GM18861 (cell line): ENCODE measurements at regions not wholly inside any gene's neighbourhood (a gene's known extent, or its start where the extent isn't known, plus 50 kb on each side); places are given as distances from the start of the nearest gene placed in this dataset.
A peak's percentile ranks its signal among the peaks of the same experiment; 100 is the strongest.
"Not testable (repeated sequence)": the region's sequence is repeated elsewhere in the genome, so short reads cannot be mapped to it uniquely, and the experiment has no call there.

Experiments
- ATAC-seq: cut with Tn5 transposase; IDR thresholded peaks from one replicate; pipeline ENCODE4 v1.9.1; 2021; ENCODE audit not compliant: unreplicated experiment

DNA sequence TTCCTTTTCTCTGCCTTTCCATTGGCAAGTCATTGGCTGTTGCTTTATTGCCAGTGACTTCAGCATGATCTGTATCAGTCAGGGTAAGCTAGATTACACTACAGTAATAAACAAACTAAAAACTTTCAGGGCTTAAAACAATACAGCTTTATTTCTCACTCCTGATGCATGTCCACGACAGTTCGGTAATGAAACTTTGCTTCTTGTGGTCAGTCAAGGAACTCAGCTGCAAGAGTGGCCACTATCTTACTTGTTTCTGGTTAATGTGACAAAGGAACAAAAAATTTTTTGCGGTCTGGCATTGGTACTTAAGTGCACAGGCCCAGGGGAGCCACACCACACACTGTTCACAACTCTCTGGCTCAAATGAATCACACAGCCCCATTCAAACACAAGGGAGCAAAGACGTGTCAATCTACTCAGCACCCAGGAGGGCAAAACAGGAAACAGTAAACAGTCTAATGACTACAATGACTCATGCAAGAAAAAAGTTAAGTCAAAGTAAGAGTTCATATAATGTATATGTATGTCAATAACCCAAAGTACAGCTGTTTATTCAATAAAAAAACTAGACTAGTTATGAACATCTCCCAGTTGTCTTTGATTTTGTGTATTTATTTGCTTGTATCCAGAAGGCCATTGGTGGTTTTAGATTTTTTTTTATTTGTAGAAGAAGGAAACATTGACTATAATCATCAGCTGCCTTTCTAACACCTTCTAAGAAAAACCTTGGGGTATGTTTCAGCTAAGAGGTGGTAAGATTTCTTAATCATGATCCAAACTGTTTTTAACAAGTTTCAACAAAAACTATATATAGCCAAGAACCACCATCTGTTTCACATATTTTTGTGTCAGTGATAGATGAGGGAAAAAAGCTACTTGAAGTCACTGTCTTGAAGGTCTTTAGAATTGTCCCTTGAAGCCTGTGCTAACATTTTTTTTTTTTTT is 134.4 kb upstream of the FAM3C start:
- ATAC-seq, result peak; percentile 97

DNA sequence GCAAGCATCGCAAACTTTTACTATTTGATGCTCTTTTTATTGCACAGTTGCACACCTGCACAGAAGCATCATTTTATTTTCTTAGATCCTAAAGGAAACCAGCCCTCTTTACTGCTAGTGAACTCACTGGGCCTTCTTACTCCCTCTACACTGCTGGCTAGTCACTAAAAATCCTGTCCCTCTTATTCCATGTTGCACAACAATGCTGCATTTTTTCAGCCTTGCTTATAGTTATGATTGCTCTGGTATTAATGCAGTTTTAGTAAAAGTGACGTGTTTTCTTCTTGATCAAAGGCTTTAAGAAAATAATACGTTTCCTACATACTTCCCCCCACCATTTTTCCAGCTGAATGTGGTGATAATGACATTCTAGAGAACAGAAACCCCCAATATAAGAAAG is 132.9 kb upstream of the FAM3C start:
- ATAC-seq, result no peak

DNA sequence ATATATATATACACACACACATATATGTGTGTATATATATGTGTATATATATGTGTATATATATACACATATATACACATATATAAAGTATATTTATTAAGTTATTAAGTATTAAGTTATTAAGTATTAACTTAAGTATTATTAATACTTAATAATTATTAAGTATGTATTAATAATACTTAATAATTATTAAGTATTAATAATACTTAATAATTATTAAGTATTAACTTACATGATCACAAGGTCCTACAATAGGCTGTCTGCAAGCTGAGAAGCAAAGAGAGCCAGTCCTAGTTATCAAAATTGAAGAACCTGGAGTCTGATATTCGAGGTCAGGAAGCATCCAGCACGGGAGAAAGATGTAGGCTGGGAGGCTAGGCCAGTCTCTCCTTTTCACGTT is 130.1 kb upstream of the FAM3C start:
- ATAC-seq, result not testable (repeated sequence)

DNA sequence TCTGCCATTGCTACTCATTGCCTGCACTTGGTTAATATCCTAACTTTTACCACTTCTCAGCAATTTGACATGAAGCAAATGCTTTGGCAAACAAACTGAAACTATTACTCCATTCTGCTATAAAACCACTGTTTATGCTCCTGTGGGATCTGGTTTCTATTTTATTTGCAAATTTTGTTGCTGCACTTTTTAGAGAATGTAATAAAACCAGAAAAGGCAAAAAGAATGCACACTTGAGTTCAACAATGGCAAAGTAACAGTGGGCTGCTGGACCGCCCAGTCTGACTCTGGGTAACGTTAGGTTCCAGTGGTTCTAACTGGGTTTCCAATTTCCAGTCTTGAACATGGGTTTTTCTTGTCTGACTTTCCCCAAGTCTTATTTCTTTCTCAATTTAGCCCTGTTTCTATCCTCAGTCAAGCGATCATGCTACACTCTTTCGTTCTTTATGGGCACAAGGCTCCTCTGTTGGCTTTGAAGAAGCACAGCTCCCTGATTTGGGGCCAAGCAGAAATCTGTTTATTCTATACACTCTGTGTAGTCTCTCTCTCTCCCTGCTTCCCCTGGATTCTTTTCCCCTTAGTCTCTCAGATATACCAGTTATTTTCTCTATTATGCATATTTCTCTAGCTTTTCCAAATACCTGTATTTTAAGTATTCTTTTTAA is 129.2 kb upstream of the FAM3C start:
- no peak for ATAC-seq

DNA sequence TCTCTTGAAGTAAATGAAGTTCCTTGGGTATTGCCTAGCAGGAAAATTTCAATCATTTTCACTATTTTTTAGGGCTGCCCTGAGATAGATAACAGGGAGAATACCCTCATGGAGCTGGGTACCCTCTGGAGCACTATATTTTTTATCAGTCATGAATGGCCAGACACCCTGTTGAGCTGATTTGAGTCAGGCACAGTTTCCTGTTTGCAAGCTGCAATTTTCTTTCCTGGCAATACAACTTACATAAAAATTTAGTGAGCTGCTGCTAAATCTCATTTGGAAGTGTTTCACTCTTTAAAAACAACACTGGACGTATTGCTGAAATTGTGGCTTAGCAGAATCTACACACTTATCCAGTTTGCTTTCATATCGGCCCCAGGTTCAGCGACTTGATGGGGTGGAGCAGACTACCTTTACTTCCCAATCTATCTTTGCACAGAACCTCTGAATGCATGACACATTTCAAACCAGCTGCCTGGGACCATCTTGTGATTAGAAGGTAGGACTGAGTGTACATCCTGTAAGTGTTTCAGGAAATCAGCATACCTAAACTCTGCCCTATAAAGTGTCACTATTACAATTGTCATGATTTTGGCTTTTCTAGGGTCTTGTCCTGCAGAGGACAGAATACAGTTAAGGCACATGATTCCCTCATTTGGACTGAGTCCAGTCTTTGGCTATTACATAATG is 125.7 kb upstream of the FAM3C start:
- no peak for ATAC-seq

DNA sequence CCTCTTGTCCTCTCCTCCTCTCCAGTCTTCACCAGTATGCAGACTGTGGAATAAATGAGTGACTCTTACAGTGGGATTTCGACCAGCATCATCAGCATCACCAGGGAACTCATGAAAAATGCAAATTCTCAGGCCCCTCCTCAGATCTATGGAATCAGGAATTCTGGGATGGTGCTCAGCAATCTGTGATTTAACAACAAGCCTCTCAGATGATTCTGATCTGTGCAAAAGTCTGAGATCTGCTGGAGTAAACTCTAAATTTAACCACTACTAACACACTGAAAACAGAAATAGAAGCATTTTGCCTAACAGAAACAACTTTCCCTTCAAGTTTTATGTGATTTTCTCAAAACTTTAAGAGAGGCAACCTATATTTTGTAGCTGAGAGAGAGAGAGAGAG is 124.8 kb upstream of the FAM3C start:
- no peak for ATAC-seq

DNA sequence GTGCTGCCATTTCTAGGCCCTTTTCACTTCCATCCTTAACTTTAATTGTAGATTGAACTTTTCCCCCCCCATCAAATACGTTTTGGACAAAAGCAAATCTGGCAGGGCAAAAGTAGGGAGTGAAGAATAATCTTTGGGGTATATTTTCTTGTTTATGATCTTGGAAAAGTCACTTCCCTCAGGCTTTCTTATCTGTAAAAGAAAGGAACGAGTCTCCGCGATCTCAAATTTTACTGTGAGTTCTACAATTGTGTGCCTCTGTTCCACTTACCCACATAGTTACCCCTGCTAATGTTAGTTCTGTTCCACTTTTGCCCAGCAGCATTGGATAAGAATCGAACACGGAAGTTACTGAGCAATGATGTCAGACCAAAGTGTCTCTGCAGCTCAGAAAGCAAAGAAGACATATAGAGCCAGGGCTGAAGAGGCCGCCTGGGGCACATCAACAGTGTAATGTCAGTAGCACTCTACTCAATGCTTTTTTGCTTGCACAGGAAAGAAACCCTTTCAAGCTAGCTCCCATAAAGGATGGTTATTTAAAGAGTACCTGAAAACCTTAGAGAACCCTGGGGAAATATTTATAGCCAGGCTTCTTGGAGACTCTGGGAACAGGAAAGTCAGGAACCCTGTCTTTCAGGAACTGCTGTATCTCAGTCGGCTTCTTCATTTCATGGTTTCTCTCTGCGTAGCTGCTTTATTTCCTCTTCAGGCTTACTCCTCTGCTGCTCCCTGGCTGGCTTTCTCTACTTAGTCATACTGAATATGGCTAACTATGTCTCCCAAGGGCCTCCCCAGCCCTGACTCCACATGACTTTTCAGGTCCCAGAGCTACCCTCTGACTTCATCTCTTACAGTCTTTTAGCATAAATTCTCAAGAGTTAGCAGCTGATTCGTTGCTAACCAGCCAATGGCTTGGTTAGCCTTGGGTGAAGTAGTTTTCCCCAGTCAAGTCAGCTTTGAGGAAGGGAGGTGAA is 123.7 kb upstream of the FAM3C start:
- ATAC-seq, result peak; percentile 85

DNA sequence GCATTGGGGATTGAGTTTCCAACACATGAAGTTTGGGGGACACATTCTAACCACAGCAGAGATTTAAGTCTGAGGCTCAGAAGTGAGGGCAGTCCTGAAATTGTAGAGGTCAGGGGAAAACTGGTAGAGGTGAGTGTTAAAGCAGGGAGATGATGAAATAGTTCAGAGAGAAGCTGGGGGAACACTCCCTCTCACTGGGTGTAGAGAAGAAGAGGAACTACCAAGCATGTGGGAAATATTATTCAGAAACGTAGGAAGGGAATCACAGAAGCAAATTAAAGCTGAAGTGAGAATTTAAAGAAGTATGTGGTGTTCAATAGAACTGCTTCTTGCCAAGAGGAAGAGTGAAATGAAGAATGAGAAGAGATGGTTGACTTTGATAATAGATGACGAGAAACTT is 121.5 kb upstream of the FAM3C start:
- ATAC-seq, result no peak

DNA sequence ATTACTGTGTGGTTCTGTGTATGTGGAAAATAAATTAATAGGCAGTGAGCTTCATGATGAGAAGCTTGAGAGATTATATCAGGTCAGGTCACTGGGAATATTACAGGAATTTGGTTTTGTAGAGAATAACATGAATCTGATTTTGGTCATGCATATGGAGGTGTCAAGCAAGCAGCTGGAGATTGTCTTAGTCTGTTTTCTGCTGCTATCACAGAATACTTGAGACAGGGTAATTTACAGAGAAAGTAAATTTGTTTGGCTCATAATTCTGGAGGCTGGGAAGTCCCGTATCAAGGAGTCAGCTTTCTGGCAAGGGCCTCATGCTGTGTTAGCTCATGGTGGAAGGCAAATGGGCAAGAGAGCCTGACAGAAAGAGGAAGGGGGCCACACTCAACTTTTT is 120.7 kb upstream of the FAM3C start:
- no peak for ATAC-seq

DNA sequence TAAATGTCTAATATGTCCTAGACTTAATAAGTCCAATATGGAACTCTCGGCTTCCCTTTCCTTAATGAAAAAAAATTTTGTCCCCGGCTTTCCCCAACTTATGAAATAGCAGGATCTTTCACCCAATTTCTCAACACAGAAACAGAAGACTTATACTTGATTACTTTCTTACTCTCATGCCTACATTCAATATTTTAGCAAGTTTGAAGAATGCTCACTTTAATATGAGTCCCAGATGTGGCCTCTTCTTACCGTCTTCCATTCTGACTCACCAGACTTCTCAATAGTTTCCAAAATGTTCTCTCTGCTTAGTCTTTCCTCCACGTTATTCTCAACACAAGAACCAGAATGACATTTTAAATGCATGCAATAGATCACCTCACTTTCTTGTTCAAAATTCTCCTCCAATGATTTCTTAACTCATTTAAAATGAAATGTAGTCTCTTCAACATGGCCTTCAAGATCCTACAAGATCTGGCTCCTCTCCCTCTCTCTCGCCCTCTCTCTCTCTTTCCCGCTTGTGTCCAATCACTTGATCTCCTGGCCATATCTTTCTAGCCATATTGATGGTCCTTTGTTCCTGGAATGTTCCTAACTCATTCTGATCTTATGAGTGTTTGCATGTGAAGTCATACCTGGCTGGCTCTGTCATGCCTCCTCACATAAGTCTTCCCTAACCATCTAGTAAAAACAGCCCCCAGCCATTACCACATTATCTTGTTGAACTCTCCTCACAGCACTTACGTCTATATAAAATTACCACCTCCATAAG is 119.7 kb upstream of the FAM3C start:
- ATAC-seq, result no peak

DNA sequence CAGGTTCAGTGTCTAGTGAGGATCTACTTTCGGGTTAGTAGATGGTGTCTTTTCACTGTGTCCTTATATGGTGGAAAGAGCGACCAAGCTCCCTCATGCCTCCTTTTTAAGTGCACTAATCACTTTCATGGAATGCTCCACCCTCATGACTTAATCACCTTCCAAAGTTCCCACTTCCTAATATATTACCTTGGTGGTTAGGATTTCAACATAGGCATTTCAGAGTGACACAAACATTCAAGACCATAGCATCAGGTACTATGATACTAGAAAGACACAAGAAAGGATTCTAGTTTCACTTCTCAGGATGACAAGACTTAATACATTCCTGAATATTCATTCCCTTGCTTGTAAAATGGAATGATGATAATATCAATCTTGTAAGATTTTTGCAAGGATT is 119.1 kb upstream of the FAM3C start:
- ATAC-seq, result no peak

DNA sequence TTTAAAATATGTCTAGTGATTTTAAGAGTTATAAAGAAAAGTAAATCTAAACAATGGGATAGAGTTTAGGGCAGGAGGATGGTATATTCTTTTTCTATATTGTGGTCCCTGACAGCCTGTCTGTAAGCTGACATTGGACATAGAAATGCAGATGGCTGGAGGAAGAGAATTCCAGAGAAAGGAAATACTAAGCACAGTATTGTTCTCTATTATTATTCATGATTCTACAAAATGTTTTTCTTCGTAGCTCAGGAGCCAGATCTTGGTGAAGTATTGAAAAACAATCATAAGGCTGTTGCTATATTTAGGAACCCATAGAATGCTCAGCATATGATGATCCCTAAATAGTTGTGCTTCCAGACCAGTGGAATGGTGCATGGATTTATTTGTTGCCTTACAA is 117.0 kb upstream of the FAM3C start:
- no peak for ATAC-seq

DNA sequence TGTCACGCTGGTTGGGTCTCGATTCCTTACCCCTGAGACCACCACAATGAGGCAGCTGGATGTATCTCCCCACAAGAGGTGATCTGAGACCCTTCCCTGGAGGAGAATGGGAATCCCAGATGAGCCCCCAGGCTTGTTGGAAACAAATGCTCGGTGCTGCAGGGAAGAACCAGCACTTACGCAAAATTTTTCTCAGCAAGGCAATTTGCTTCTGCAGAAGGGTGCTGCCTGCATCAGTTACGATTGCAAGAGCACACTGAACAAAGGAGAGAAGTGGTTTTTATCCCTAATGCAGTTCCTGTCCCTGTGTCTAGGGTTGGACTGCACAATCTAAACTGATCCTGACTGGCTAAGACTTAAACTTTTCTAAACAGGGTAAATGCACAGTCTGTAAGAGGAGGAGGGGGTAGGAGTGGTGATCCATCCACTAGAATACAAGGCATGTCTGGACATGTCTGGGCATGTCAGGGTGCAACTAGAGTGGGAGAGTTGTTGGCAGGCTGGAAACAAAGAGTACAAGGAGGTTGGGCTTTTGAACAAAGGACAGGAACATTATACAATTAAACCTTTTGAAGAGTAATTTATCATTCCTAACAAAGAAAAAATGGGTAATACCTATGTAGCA is 114.9 kb upstream of the FAM3C start:
- no peak for ATAC-seq

DNA sequence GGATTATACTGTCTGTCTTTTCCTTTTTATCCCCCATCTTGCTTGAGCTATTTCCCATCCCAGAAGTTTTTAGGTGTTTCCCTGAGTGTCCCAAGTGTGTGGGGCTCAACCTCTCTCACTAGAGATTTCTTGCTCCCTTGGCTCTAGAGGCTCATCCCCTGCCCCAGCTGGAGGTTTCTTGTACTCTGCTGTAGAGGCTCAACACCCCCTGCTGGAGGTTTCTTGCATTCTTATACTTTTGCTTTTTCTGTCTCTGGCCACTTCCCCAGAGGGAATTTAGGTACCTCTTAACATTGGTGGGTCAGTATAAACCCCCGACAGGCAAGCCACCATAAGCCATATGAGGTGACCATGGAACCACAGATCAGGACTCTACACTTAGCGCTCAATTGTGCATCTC is 114.2 kb upstream of the FAM3C start:
- ATAC-seq, result no peak

DNA sequence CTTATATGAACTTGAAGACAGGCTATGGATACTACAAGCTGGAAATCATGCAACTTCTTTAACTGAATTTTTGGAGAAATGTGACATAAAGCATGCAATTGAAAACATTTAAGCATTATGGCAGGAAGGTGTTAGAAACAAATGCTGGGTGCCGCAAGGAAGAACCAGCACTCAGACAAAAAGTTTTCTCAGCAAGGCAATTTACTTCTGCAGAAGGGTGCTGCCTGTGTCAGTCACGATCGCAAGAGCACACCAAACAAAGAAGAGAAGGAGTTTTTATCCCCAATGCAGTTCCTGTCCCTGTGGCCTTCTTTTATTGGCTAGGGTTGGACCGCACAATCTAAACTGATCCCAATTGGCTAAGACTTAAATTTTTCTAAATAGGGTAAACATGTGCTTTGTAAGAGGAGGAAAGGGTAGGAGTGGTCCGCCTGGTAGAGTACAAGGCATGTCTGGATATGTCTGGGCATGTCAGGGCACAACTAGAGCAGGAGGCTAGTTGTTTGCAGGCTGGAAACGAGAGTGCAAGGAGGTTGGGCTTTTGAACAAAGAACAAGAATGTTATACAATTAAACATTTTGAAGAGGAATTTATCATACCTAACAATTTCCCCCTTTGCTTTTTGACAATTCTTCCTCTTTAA is 109.6 kb upstream of the FAM3C start:
- ATAC-seq, result no peak

DNA sequence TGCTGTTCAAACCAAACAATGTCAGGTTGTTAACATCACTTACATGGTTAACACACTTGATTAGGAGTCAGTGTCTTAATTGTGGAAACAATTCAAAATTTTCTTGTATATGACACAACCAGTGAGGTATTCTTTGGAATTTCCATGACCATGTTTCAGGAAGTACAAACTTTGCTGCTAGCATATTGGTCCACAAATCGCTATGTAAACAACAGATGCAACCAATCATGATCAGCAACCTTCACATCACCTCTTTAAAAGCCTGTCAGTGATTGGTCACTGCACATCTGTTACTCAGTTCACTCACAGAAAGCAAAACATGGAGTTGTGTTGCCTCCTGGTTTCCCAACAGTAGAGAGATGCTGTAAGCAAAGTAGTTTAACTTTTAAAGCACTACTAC is 108.9 kb upstream of the FAM3C start:
- ATAC-seq, result no peak

DNA sequence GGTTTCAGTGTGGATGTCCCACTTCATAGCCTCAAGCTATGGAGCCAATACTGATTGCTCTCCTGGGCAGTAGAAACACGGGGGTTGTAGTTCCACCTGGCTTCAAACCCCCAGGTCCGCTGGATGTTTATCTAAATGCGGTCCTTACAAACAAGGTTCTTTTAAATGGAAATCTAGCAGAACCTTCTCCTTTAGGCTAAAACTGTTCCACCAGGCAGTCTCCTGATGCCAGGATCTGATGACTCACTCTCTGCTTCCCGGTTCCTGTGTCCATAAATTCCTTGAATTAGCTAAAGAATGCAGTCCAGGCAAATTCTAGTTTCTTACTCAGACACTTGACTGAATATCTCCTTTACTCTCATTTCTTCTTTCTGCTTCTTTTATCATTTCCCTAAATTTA is 108.4 kb upstream of the FAM3C start:
- no peak for ATAC-seq

DNA sequence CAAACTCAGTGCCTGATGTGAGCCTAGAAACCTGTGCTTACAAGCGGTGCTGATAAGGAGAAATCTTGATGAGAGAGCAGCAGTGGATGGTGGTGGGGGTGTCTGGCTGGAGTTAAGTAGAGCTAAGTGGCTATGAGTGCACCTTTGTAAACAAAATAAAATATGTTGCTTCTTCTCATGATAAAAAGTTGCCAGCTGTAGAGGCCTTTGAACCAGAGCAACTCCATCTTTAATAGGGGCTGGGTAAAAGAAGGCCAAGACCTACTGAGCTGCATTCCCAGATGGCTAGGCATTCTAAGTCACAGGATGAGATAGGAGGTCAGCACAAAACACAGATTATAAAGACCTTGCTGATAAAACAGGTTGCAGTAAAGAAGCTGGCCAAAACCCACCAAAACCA is 107.6 kb upstream of the FAM3C start:
- no peak for ATAC-seq

DNA sequence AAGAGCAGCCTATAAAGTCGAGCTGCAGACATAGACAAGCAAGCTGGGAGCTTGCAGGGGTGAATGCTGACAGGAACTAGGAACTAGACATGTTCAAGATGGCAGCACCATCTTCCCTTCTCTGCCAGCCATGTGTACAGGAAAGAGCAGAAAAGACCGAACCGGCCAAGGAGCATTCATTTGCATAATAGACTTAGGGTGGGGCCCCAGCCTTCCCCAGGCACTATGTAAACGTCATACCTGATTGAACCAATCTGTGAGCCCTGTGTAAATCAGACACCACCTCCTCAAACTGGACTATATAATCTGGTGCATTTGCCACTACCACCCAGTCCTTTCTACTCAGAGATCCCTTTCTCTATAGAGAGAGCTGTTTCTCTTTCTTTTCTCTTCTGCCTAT is 106.9 kb upstream of the FAM3C start:
- no peak for ATAC-seq
